ENCODE measurements at regions not wholly inside any gene's neighbourhood (a gene's known extent, or its start where the extent isn't known, plus 50 kb on each side); places are given as distances from the start of the nearest gene placed in this dataset.

DNA sequence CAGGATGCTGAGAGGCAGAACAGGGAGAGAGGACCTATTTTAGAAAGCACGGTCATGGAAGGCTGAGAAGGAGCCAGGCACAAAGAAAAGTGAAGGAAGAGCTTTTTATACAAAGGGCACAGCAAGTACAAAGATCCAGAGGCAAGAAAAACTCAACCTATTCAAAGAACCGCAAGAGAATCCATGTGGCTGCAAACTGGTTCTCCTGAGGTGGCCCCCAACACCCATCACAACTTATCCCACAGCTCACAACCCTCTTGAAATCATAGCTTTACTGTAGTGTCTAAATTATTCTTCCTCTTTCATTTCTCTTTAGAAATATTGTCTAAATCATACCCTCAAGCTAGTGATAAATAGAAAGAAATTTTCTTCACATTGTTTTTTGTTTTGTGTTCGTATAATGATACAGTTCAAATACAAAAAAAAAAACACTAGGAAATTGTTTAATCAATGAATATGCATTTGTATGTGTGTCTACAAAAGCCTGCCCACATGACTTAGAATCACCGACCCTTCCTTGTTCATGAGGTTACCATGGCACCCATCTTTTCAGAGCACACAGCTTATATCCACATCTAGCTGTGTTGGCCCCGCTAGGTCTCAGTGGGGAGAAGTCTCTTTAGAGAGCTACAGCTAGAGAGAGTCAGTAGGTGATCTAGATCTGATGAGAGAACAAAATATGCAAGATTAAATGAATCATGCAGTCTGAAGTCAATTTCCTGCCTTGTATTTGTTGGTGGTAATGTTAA is 126.9 kb upstream of the DCLK2 start:
- TF ChIP-seq, protein P1, sequence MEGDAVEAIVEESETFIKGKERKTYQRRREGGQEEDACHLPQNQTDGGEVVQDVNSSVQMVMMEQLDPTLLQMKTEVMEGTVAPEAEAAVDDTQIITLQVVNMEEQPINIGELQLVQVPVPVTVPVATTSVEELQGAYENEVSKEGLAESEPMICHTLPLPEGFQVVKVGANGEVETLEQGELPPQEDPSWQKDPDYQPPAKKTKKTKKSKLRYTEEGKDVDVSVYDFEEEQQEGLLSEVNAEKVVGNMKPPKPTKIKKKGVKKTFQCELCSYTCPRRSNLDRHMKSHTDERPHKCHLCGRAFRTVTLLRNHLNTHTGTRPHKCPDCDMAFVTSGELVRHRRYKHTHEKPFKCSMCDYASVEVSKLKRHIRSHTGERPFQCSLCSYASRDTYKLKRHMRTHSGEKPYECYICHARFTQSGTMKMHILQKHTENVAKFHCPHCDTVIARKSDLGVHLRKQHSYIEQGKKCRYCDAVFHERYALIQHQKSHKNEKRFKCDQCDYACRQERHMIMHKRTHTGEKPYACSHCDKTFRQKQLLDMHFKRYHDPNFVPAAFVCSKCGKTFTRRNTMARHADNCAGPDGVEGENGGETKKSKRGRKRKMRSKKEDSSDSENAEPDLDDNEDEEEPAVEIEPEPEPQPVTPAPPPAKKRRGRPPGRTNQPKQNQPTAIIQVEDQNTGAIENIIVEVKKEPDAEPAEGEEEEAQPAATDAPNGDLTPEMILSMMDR (IDR thresholded peaks at IDR 0.05) = no peak
- ATAC-seq (ENCODE audit: low FRiP score) = no peak

DNA sequence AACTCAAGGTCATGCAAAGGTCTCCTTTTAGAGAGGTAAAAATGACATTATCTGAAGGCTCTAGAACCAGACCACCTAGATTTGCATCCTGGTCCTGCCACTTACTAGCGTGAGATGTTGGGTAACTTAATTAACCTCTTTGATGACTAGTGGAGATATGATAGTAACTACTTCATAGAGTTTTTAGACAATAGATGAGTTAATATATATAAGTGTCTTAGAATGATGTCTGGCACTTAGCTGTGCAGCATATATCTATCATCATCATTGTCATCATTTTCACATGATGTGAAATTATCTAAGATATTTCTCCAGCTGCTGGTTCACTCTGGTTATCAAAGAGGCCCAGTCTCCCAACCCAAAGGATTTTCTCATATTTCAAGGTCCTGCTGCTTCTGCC is 126.1 kb upstream of the DCLK2 start:
- DNase-seq (ENCODE audit: low spot score) (no peak), ATAC-seq (ENCODE audit: low FRiP score) (no peak)
- TF ChIP-seq, protein P1 (IDR thresholded peaks at IDR 0.05) = no peak

More for the DNA sequence above, 126.9 kb upstream of the DCLK2 start:
- DNase-seq (ENCODE audit: low spot score) = no peak

DNA sequence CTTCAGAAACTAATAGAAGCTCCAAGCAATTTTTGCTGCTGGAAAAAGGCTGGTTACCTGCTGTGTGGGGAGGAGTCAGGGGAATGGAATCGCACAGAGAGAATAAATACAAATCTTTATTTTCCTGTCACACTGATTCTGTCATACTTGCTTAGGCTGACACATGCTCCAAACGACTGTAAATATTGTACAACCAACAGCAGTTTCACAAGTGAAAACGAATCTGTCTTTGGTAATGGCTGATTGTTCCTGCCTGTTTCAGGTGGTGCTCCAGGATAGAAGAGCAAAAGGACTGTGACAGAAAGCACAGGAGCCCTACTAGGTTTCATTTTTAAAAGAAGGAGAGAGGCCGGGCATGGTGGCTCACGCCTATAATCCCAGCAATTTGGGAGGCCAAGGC is 125.5 kb upstream of the DCLK2 start:
- no peak for DNase-seq (ENCODE audit: low spot score)

DNA sequence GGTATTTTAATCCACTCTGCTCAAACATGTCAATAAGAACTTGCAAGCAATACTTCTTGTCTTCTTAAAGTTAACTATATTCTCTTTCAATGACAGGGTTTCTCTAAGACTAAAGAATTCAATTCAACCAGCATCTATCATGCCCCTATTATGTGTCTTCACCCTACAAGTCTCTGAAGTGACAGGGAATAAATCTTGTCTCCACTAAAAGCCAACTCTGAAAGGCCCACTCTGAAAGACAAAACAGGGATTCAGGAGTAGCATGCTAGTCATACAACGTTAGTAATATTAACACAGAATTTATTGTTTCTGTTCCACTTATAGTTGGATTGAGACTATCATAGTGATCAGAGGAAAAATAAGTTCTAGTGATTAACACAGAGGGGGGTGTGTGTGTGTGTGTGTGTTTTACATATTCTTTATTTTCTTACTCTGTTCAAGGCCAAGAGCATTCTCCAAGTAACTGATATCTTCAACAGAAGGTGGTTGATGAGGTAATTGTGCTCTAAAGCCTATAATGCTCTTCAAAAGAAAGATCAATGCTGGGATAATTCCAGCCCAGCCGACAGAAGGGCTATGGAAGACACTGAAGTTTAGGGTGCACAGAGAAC is 122.4 kb upstream of the DCLK2 start:
- no peak for ATAC-seq (ENCODE audit: low FRiP score)
- TF ChIP-seq, protein P1 (IDR thresholded peaks at IDR 0.05) = no peak
- no peak for DNase-seq (ENCODE audit: low spot score)

More for the DNA sequence above, 125.5 kb upstream of the DCLK2 start:
- TF ChIP-seq, protein P1 (IDR thresholded peaks at IDR 0.05) = no peak
- no peak for ATAC-seq (ENCODE audit: low FRiP score)

DNA sequence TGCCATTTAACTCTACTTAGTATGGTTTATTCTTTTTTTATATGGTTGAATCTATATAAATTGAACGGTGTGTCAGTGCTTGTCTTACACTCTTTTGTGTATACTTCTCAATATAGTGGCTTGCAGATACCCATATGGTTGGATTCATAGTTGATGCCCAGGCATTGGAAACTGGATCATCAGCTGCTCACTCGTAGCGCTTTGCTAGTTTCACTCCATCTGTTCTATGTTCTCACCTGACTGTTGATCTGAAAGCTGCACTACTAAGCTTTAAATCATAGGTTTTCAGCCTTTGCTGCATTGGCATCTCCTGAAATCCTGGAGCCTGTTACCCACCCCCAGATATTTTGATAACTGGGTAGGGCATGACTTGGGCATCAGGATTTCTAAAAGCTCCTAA is 121.6 kb upstream of the DCLK2 start:
- ATAC-seq (ENCODE audit: low FRiP score) (no peak), DNase-seq (ENCODE audit: low spot score) (no peak)
- TF ChIP-seq, protein P1 (IDR thresholded peaks at IDR 0.05) = no peak

DNA sequence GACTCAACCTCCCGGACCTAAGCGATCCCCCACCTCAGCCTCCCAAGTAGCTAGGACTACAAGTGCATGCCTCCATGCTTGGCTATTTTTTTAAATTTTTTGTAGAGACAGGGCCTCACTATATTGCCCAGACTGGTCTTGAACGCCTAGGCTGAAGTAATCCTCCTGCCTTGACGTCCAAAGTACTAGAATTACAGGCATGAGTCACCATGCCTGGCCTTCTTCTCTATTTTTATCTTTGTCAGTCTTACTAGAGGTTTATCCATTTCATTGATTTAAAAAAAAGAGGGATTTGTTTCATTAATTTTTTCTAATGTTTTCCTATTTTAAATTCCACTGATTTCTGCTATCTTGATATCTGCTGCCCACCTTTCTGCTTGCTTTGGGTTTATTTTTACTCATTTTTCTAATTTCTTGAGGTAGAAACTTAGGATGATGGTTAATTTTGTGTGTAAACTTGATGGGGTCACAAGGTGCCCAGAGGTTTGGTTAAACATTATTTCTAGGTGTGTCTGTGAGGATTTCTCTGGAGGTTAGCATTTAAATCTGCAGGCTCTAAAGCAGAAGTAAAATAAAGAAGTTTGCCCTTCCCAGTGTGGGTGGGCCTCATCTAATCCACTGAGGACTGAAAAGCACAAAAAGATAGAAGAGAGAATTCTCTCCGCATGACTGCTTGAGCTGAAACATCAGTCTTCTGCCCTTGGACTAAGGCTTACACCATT is 116.2 kb upstream of the DCLK2 start:
- TF ChIP-seq, protein P1 (IDR thresholded peaks at IDR 0.05) = no peak
- ATAC-seq (ENCODE audit: low FRiP score) (no peak), DNase-seq (ENCODE audit: low spot score) (no peak)

All from omental fat pad (tissue), 3 donors.